ENCODE measurements at regions not wholly inside any gene's neighbourhood (a gene's known extent, or its start where the extent isn't known, plus 50 kb on each side); places are given as distances from the start of the nearest gene placed in this dataset.

GRCh38 chr10:36266923-36267322, 624.8 kb upstream of the FZD8 start:
- peak; percentile 2 for DNase-seq

DNA sequence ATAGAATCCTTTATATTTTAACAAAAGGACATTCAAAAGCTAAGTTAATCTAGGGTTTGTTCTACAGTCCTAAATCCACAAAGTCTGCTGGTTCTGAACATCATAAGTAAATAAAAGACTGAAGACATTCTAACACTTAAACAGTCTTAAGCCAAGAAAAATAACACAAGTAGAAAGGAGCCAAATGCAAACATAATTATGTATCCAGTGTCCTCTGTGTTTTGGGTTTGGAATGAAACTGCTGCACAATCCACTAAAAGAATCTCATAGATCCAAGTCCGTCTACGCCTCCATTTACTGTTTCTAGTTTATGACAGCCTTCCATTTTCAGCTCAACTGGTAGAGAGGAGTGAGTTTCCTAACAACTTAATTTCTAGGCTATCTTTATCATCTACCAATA, 623.6 kb upstream of the FZD8 start:
- DNase-seq, result no peak

DNA sequence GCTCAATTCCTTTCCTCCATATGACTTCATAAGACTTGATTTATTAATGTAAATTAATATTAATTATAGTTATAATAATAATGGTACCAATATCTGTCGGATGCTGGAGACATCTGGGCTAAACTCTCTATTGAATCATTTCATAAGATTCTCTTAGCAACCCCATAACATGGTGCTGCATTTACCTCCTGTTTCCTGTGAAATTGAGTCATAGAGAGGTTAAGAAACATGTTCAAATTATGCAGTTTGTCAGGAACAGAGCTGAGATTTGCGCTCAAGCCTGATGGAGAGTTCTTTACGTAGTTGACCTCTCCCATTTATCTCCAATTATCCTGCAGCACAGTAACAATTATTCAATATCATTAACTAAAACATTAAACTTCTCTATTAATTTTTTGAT, 621.8 kb upstream of the FZD8 start:
- no peak for DNase-seq

DNA sequence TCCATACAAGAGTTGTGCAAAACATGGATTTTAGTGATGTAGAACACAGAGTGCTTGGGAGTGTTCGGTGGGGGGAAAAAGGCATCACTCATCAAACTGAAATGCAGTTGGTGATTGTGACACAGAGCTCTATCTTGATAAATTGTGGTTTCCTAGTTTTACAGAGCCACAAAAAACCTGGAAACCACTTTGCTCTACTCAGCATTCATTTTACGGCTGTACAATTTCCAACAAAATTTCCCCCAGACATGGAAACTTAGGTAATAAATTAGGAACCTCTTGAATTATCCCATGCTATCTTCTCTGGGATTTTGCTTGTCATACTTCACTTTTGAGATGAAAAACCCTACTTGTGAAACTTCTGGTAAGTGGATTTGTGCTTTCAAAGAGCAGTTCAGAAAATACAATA, 614.9 kb upstream of the FZD8 start:
- no peak for DNase-seq

DNA sequence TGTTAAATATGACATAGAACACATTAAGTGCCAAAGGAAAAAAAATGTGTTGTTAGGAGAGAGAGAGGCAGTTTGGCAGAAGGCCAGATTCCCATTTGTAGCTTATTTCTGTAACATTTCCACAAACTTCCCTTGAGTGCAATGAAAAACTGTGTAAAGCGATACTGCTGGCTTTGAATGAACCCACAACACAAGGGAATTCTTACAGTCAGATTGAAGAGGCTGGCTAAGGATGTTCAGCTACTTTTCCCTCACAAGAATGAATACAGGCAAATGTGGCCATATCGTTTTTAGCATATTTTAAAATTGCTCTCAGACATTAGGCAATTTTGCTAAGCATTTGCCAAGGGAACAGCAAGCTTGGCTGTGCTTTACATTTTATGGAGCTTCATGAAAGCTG, 614.1 kb upstream of the FZD8 start:
- peak; percentile 71 for DNase-seq

- DNase-seq, result peak; percentile 6
These were observed 612.1 kb upstream of the FZD8 start for GRCh38 chr10:36254199-36254598.

DNA sequence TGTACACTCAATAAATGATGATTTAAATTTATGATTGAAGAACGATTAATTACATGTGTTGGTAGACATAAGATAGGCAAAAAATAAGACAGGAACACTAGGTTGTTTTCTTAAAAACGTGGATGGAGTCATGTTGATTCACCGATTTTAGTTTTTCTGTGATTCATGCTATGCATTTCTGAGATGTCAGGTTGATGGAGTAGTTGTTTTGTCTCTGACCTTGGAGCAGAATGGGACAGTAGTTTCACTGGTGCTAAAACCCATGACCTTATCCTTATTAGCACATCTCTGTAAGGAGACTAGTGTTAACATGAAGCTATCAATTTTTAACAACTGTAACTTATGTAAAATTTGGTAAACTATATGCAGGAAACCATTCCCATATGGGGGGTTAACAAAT, 611.6 kb upstream of the FZD8 start:
- DNase-seq, result no peak

DNA sequence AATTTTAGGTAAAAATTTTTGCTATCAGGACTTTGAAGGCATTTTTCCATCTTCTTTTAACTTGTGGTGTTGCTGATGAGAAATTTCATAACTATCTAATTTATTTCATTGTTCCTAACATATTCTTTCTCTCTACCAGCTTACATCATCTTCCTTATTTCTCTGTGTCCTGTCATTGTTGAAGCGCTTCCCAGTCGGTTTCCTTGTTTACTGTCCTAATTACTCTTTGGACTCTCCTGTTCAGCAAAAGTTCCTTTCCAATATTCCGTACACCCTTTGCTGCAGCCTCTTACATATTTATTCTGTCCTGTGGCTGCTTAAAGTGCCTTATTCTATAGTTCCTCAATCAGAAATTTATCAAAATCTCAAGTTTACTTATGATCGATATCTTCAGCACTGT, 609.0 kb upstream of the FZD8 start:
- no peak for DNase-seq

GRCh38 chr10:36248304-36248981, 606.3 kb upstream of the FZD8 start:
- no peak for DNase-seq

GRCh38 chr10:36247478-36247877, 605.4 kb upstream of the FZD8 start:
- DNase-seq, result no peak

GRCh38 chr10:36236931-36237330, 594.8 kb upstream of the FZD8 start:
- no peak for DNase-seq

DNA sequence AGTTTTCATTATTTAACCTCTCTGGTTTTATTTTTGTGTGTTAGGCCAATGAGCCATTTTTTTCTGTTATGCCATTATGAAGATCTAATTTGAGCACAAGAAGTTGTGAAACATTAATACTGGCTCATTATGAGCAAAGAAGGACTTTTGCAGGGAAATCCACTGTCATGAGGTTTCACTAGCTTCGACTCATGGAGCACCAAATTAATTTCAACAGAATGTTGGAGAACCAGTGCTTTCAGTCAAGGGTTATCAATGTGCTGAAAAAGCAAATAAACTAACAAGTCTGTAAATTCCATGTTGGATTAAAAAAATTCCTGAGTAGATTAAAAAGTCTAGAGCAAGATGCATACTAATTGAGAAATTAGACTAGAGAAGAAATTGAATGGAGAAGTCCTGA, 594.2 kb upstream of the FZD8 start:
- no peak for DNase-seq

GRCh38 chr10:36232935-36233334, 590.8 kb upstream of the FZD8 start:
- no peak for DNase-seq

GRCh38 chr10:36224431-36224985, 582.4 kb upstream of the FZD8 start:
- DNase-seq, result no peak

GRCh38 chr10:36221101-36221500, 579.0 kb upstream of the FZD8 start:
- DNase-seq, result no peak

DNA sequence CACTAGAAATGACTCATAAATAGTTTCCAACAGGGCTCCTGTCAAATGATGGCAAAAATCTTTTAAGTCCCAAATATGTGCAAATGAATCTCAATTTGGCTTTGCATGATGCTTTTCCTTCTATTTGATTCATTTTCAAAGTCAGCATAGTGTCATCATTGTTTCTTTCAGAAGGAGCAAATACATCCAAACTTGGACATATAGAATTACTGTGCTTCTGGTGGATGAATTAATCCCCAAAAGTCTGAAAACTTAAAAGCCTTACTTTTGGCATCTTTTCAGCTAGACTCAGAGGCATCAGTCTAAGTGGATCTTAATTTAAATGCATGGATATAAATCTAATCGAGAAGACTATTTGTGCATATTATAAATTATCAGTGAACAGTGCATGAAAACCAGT, 578.1 kb upstream of the FZD8 start:
- no peak for DNase-seq

DNA sequence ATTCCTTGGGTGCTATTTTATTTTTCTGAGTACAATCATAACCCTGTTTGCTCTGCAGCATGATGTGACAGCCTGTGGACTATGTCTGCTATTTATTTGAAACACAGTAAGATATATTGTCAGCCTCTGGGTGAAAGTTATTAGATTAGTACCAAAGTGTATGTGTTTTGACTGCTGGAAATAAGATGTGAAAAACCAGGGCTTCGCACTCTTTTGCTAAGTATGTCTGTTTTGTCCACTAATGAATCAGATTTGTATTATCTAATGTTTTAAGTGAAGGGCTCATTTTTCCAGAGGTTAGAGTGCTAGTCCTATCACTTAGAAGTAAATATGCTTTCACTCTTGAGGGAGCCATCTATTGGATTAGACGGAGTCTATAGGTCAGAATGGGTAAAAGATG, 569.8 kb upstream of the FZD8 start:
- no peak for DNase-seq

DNA sequence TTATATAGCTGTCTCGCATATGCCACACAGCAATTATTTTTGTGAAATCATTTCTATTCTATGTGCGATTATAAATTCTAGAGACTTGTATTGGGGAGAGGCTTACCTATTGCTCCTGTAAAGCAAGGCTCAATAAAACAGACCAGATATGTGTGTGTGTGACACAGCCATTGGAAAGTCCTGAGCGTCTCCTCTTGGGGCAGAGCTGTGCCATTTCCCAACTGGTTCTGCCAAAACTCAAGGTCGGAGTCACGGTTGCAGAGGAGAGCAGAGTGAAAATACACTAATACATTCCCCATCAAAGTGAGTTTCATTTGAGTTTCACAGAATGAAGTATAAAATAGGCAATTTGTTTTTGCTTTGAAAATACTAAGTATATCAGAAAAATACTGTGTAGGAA, 567.4 kb upstream of the FZD8 start:
- no peak for DNase-seq

- no peak for DNase-seq
These were observed 560.8 kb upstream of the FZD8 start for GRCh38 chr10:36202881-36203280.

- no peak for DNase-seq
These were observed 558.5 kb upstream of the FZD8 start for GRCh38 chr10:36200577-36200976.

- no peak for DNase-seq
These were observed 556.2 kb upstream of the FZD8 start for GRCh38 chr10:36198322-36198721.

GRCh38 chr10:36195364-36195763, 553.3 kb upstream of the FZD8 start:
- no peak for DNase-seq

GRCh38 chr10:36194276-36194675, 552.2 kb upstream of the FZD8 start:
- DNase-seq, result no peak

- DNase-seq, result no peak
These were observed 548.9 kb upstream of the FZD8 start for GRCh38 chr10:36191009-36191408.

- peak; percentile 6 for DNase-seq
These were observed 546.4 kb upstream of the FZD8 start for GRCh38 chr10:36188461-36188860.
